ENCODE measurements at regions not wholly inside any gene's neighbourhood (a gene's known extent, or its start where the extent isn't known, plus 50 kb on each side); places are given as distances from the start of the nearest gene placed in this dataset.

DNA sequence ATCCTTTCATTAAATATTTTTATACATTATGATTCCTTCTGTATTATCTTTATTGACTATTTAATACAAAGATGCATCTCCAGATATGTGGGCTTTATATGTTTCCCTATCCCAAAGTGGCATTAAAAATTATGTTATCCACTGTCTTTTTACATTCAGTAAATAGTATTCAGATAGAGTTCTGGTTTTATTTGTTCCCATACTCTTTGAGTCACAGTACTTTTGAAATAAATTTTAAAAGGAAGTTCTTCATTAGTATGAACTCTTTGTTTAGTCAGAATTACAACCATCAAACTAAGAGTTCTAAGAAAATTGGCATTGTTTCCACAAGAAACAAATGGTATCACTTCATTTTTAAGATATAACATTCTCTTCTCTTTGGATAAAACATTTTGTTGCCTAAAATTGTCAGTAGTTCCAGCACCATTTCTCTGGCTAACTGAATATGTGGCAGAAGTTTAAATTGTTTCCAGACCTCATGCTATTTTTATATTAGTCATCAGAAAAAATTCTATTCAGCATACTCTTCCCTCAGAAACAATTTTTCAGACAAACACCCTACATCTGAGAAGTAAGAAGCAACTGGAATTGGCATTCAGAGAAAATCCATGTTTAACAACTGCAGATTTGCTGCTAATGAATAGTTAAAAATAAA is 88.5 kb upstream of the COL5A2 start:
- no peak for DNase-seq (ENCODE audit: low read depth)

DNA sequence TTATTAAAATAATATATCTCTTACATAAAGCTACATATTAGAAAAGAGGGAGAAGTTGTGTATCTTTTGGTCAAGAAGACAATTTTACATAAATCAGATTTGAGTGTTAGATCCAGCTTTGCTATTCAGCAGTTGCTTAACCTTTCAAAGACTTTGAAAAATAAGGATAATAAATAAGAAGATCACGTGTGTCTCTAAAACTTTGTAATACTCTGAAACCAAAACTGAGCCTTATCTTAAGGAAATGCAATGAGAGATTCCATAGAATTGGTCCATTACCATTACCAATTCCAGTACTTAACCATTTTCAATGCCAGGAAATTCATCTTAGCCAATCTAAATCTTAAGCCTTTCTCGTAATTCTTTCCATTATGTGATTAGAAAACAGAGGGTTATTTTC is 89.2 kb upstream of the COL5A2 start:
- DNase-seq (ENCODE audit: low read depth): no peak

DNA sequence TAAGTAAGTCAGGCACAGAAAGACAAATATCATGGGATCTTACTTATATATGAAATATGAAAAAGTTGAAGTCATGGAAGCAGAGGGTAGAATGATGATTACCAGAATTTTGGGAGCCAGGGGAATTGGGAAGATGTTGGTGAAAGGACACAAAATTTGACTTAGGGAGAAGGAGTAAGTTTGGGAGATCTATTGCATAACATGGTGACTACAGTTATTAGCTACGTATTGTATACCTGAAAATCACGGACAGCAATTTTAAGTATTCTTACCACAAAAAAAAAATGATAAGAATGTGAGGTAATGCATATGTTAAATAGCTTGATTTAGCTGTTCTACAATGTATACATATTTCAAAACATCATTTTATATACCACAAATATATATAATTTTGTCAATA is 94.2 kb upstream of the COL5A2 start:
- DNase-seq (ENCODE audit: low read depth): no peak

DNA sequence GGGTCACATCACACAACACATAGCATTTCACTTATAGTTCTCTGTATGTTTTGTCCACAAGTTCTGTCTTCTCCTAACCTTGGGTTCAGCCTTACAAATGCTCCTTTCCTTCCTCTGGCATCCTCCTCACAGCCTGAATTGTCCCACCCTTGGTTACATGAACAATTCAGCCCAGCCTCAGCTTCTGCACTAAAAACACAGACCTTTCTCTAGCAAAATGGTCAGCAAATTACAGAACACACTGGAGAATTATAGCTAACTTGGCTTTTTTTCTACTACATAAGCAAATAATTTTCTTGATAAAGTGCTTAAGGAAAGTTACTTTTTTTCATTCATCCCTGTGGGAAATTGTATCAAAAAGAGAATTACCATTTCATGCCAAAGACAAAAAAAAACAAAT is 94.8 kb upstream of the COL5A2 start:
- no peak for DNase-seq (ENCODE audit: low read depth)

DNA sequence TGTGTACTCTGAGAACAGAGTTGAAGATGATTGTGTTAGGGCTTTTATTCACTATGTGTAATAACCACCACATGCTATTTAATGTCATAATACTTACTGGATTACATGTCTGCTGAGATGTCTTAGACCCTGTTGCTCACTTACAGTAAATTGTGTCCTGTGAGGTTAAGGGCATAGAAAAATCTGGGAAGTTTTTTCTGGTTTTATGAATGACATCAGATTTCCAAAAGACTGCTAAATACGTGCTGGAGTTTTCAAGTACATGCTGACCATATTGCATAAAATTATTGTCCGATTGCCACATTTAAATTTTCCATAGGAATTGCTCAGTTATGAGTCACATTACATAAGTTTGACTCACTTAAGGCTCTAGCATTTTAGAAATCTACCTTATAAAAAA is 96.7 kb upstream of the COL5A2 start:
- no peak for DNase-seq (ENCODE audit: low read depth)

DNA sequence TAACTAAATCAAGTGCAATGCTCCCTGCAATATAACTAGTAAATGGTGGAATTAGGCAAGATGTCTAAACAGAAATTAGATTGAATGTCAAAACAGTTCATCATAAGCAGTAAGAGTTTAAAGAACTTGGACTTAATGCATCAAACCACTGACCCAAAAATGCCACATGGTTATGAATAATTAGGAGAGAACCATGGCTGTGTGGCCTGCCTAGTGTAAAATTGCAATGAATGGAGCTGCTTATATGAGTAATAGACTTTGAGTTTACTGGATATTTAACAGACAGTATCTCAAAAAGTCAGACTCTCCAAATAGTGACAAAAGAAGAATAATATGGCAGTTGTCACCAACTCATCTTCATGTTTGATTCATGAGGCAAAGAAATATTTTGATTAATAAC is 101.6 kb upstream of the COL5A2 start:
- no peak for DNase-seq (ENCODE audit: low read depth)

DNA sequence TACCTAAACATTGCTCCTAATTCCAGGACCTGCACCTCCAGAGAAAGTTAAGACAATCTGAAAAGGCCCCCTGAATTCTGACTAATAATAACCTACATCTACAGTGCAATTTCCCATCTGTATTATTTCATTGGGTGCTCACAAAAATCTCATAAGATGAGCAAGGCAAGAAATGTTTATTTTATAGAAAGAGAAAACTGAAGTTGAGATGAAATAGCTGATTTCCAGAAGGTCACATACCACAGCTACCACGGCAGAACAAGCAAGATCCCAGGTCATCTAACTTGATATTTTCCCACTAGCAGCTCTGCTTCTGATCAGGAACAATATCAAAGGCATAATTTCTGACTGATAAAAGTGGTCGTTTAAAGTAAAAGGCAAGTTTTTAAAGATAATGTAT is 105.8 kb upstream of the COL5A2 start:
- no peak for DNase-seq (ENCODE audit: low read depth)

DNA sequence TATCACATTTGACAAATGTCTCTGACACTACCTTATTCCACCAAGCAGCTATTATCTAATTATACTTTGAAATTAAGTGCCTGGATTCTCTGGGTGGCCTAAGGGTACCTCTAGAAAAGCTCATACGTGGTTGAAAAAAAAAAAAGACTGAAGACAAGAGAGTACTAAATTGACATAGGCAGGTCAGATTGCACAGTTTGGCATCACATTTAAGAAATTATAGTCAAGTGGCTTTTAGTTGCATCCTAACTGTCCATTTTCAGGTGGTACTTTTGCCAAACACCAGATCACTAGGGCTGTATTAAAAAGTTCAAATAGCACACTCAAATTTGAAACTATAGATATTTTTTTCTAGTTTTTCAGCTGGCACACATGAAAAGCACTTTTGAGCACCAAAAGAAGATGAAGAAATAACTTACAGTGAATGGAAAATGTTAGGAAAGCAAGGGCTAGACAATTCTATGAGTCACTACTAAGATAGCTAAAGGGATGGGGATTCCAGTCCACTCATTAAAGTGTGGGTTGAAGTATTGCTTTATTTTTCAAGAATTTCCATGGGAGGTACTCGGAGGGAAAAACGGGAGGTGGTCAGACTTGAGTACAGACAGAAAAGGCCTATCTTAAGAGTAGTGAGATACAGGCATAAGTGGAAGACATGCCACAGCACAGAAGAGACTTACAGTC is 106.5 kb upstream of the COL5A2 start:
- no peak for DNase-seq (ENCODE audit: low read depth)

DNA sequence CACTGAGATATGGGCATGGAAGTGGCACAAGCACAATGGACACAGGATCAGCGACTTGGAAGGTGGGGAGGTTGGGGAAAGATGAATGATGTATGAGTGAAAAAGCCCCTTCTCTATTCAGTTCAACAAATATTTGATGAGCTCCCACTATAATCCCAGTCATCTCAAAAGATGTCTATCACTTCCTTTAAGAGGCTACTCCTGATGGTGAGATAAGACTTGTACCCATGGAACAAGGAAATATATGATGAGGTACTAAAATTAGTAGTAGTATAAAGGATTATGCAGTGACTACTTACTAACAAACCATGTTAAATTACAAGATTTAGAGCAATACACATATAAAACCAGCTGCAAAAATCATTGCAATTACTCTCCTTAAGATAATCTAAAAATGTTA is 107.8 kb upstream of the COL5A2 start:
- DNase-seq (ENCODE audit: low read depth): no peak

DNA sequence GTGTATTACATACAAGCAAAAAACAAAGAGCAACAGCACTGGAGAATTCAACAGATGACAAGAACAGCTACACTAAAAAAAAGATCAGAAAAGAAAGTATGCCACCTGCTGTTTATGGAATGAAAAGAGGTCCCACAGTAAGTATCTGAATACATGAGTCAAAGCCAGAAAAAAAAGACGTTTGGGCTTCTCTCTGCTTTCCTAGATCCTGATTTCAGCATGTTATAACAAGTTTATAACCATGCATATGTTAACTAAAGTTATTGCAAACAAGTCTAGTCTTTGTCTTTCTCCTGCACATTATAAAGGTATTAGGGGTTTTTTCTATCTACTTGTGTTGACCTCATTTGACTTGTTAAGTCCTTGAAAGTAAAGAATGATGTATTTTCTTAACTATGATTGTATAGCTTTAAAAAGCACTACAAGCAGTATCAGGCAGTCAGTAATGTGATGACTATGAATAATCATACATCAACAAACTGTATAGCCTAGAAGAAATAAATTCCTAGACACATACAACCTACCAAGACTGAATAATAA is 108.5 kb upstream of the COL5A2 start:
- no peak for DNase-seq (ENCODE audit: low read depth)

DNA sequence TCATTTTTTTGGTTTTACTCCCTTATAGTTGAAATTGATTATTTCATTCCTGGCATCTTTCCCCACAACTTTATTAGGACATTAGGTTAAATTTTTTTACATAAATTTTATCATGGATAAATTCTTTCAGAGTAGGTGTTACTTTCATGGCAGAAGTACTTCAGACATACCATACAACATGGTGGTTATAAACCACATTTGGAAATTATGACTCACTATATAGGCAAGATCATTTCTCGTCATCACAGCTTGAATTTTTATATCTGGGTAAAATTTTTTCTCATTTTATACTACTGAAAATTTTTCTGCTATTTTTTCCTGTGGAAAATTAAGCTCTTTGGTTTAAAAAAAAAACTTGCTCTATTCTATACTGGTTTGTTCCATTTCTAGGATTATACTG is 111.9 kb upstream of the COL5A2 start:
- no peak for DNase-seq (ENCODE audit: low read depth)

DNA sequence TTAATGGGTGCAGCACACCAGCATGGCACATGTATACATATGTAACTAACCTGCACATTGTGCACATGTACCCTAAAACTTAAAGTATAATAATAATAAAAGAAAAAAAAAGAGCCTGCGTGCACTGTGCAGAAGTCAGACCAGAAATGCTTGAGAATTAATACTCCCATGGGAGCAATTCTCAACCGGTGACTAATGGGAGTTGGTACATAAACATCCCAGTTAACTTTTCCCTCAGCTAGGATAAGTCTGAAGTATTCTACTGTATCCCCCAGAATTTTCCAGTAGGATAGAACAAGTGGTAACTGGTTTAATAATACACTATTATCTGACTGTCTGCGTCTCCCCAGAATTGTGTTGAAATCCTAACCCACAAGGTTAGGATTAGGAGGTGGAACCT is 113.6 kb upstream of the COL5A2 start:
- no peak for DNase-seq (ENCODE audit: low read depth)

DNA sequence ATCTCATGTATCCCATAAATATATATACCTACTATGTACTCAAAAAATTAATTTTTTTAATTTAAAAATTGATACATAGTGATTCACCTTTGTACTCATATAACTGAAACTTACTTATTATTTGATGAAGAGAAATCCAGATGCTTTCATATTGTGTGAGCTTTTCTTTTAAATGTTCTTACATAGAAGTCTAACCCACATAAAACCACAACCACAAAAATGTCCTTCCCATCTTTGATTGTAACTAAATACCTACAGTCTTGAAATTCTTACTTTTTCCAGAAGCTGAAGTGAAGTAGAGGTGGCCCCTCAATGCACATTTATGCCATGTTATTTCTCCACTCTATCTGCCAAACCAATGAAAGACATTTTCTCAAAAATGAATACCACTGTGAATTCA is 117.9 kb upstream of the COL5A2 start:
- no peak for DNase-seq (ENCODE audit: low read depth)

DNA sequence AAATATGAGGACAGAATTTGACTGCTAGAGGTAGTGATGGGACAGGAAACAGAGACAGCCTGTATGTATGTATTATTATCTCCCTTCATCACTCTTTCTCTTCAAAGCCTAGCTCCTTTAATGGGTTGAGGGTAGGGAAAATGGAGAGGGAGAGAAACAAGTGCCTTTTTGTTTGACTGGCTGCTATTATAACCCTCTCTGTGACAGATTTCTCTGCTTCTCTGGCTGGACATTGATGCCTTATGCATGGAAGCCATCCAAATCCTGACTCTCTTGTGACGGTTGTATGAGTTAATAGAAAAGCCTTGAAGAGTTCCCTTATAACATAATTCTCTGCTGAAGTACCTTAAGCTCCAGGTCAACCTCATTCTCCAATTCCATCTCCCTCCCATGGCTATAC is 118.5 kb upstream of the COL5A2 start:
- no peak for DNase-seq (ENCODE audit: low read depth)

DNA sequence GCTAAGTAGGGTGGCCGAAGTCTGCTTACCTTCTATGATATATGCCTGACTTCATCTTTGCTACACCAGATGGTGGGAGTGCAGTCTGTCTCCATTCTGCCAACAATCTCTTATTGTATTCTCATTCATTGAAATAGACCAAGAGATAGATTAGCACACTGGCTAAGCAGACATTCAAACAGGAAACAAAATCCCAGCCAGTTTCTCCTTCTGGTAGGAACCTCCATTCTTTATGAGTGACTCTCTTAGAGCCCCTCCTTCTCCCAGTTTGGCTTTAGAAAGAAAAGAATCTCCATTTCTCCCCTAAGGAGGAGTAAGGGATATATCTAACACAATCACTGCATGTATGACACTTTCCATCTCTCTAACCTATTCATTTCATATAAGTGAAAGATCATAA is 118.9 kb upstream of the COL5A2 start:
- no peak for DNase-seq (ENCODE audit: low read depth)

DNA sequence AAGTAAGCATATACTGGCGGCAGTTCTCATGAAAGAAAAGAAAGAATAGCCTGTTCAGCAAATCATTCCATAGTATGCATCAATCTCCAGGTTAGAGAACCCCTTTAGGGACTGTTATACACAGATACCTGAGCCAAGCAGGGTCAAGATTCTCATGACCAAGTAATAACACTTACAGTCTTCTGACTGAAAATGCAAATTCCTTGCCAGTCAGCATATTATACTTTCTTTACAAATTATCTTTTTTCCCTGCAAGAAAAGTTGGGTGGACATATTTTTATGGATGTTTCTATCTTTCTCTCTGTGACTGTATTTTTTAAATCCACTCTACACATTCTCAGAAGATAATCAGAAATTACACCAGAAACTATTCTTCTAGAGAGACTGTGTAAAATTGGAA is 120.4 kb upstream of the COL5A2 start:
- DNase-seq (ENCODE audit: low read depth): no peak

DNA sequence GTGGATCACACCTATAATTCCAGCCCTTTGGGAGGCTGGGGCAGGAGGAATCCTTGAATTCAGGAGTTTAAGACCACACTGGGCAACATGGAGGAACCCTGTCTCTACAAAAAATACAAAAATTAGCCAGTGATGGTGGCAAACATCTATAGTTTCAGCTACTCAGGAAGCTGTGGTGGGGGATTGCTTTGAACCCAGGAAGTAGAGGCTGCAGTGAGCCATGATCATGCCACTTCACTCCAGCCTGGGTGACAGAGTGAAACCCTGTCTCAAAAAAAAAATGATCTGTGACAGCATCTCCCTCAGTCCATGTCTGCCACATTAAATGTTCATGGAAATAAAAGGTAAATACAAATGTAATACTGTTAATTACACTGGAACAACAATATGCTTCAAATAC is 121.4 kb upstream of the COL5A2 start:
- DNase-seq (ENCODE audit: low read depth): no peak

DNA sequence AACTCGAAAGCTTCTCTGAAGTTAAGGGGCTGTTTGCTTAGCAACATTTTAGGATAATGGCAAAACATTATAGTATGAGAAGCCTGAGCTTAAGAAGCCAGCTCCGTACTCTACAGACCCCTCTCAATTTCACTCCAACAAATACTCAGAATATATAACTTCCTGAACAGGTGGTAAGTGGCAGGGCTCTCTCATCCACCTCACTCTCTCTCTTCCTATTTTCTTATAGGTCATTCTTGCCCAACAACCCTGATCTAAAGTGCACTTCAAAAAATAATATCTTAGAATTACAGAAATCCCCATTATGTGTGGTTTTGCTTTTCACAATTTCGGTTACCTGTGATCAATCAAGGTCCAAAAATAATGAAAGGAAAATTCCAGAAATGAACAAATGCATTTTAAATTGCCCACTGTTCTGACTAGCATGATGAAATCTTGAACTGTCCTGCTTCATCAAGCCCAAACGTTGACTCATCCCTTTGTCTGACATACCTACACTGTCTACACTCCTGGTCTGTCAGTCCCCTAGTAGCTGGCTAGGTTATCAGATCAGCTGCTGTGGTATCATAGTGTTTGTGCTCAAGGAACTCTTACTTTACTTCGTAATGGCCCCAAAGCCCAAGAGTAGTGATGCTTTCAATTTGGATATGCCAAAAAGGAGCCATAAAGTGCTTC is 122.8 kb upstream of the COL5A2 start:
- DNase-seq (ENCODE audit: low read depth): no peak

DNA sequence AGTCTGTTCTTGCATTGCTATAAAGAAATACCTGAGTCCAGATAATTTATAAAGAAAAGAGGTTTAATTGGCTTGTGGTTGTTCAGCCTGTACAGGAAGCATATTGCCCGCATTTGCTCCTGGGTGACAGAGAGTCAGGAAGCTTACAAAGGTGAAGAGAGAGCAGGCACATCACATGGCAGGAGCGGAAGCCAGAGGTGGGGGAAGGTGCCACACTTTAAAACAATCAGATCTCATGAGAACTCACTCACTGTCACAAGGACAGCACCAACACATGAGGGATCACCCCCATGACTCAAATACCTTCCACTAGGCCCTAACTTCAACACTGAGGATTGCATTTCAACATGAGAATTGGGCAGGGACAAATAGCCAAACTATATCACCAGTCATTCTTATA is 124.8 kb upstream of the COL5A2 start:
- peak; percentile 20 for DNase-seq (ENCODE audit: low read depth)

DNA sequence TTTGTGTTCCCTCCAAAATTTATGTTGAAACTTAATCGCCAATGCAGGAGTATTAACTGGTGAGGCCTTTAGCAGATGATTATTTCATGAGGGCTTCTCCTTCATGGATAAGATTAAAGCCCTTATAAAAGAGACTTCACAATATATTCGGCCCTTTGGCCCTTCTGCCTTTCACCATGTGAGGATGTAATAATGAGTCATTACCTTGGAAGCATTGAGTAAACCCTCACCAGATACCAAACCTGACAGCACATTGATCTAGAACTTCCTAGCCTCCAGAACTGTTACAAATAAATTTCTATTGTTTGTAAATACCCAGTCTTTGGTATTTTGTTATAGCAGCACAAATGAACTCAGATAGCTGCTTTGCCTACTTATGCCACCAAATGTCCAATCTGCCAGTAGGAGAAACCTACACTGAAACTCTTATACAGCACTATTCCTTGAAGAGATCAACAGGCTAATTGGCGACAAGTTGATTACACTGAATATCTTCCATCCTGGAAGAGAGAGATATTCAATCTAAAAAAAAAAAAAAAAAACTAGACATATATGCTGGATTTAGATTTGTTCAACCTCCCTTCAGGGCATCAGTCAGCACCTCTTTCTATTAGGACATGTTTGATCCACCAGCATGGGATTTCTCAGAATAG is 125.9 kb upstream of the COL5A2 start:
- DNase-seq (ENCODE audit: low read depth): no peak

DNA sequence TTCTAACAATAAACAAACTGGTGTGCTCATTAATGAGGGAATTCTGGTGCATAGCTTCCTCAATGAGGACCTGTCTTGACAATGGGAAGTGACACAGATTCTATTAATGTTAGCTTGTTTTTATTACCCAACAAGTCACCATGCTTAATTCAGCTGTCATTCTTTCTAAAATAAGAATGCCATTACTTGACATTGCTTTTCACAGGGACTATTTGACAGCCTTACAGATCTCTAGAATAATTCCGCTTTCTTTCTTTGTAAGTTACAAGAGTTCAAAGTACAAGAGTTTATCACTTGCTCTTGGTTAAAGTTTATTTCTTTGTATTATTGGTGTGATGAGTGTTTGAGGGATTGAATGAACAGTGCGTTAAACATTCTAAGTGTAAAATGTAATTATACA is 127.0 kb upstream of the COL5A2 start:
- DNase-seq (ENCODE audit: low read depth): no peak

DNA sequence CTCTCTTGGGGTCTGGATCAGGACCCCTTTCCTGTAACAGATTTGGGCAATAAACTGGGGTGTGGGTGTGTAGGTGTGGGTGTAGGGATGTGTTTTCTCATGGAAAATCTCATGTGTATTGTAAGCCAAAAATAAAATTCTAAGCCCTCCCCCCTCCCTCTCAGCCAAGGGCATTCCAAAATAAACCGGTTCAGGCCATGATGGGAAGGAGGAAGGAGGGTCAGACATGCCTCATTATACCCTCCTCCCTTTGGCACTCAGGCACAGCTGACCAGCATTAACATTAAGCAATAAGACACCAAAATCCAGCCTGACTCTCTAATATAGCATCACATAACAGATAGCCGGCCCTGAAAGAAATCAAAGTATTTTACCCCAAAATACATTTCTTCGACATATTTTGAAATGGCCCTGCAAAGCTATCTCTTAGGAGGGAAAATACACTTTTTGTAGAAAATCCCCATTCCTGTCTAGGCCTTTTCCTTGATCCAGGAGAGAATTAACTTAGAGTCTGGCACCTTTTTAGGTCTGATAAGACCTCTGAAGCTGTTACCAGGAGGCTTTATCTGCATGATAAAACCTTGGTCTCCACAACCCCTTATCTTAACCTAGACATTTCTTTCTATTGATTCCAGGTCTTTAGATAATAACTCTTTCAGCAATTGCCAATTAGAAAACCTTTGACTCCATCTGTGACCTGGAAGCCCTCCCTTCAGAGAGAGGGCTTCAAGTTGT is 128.7 kb upstream of the COL5A2 start:
- no peak for DNase-seq (ENCODE audit: low read depth)

Data from activated T-helper 1 cell treated with Interleukin-2 at 50 U/mL for 16 hours (primary cell).